NCI-H1694 treated with DMSO at 0.1 percent for 48 hours (cell line): ENCODE measurements at regions not wholly inside any gene's neighbourhood (a gene's known extent, or its start where the extent isn't known, plus 50 kb on each side); places are given as distances from the start of the nearest gene placed in this dataset.
"Not testable (repeated sequence)": the region's sequence is repeated elsewhere in the genome, so short reads cannot be mapped to it uniquely, and the experiment has no call there.

Source experiments
- DNase-seq: peaks from one replicate; lab custom pipeline; 2025; lab: John Stamatoyannopoulos, UW

DNA sequence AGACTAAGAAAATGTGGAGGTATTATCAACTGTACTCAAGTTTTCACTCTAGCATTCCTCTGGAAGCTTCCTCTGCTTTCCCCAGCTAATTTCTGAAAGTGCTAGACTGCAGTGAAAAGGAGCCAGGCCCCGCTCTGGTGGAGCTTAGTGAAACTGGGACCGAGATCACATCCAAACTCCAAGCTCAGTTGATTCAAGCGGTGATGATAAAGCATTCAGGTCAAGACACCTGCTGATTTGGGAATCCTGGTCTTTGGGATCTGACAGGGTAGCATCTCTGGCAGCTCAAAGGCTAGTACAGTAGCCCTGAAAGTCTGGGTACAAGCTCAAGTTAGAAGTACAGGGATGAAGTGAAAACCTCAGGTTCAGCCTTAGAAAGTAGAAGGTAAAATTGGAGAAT lies 120.2 kb upstream of the CRIM1 start:
- DNase-seq, result no peak

DNA sequence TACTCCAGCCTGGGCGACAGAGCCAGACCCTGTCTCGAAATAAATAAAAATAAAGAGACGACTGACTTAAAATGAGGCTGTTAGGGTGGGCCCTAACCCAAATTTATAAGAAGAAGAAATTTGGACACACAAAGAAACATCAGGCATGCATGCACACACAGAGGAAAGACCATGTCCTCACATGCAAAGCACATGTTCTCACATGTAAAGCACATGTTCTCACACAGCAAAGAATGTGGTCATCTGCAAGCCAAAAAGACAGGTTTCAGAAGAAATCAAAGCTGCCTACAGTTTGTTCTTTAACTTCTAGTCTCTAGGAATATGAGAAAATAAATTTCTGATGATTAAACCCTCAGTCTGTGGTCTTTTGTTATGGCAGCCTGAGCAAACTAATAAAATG lies 132.3 kb upstream of the CRIM1 start:
- DNase-seq, result no peak

DNA sequence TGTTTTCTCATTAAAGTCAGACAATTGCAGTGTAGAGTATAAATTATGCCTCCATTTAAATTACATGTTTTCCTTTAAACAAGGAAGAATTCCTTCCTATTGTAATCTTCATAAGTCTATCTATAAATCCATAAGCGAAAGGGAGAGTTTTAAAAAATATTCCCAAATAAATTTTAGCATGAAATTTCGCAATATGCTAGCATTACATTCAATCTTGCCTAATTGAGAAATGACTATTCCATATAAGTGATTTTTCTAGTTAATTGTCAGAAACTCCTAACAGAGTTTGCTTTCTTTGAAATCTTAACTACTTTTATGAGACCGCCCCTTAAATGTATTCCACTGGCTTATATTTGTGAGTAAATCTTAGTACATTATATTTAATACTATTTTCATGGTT lies 133.1 kb upstream of the CRIM1 start:
- no peak for DNase-seq

DNA sequence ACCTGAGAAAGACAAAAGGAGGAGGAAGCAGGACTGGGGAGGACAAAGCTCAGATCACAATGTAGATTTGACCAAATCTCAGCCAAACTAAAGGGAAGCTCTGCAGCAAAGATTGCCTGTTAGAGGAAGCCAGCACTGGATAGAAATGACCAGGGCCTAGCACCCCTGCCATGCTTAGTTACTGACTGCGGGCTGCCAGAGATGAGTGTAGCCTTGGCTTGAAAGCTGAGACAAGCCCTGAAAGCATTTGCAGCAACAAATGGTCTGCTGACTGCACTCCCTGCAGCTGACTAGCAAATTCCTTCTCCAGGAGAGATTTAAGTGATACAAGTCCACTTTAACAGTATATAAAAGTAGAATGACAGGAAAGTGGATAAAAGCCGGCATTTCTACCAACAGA lies 140.9 kb upstream of the CRIM1 start:
- DNase-seq, result no peak

DNA sequence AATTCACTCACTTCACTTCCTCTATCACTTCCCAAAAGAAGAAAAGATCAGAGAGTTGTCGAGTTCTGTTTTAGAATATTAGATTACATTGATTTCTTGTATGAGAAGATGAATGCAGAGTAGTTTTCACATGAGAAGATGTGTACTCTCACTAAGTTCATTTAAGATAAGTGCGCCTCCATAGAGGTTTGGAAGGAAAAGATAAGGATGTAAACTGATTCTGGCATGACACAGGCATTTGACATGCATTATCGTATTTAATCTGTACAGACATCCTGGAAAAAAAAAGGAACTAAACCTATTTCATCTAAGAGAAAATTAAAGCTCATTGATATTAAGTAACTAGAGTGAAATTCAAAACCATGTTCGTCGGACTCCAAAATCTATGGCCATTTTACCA lies 152.2 kb upstream of the CRIM1 start:
- DNase-seq, result no peak

DNA sequence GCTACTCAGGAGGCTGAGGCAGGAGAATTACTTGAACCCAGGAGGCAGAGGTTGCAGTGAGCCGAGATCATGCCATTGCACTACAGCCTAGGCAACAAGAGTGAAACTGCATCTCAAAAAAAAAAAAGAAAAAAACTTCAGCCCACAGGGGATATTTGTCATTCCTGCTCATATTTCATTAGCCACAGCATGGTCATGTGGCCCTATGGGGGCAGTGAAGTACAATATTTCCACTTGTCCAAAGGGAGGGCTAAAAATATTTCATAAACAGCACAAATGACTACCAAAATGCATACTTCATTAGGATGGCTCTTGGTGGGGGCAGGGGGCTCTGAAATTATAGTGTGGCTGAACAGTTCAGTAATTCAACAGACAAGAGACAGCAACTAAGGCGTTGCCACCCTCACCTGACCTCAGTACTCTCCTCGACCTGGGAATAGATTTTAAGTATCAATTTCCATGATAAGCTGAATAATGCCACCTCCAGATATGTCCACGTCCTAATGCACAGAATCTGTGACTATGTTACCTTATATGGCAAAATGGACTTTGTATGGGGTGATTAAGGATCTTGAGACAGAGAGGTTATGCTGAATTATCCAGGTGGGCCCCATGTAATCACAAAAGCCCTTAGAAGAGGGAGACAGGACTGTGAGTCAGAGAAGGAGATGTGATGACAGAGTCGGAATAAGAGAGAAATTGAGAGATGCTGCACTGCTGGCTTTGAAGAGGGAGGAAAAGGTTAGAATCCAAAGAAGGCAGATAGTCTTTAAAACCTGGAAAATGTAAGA lies 158.2 kb upstream of the CRIM1 start:
- no peak for DNase-seq

DNA sequence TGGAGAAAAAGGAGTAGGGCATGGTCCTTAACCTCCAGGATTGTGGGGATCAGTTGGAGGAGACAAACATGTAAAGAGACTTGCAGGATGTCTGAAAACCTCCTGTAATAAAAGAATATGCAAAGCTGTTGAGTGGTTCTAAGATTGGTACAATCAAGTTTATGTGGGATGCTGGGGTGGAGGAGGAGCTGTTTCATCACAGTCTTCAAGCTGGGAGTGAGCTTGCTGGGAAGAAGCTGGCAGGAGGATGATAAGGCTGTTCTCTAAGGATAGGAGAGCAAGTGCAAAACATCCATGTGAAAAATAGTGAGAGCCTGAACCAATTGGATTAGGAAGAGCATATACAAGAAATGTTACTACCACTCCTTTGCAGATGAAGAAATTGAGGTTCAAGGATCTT lies 161.9 kb upstream of the CRIM1 start:
- no peak for DNase-seq

DNA sequence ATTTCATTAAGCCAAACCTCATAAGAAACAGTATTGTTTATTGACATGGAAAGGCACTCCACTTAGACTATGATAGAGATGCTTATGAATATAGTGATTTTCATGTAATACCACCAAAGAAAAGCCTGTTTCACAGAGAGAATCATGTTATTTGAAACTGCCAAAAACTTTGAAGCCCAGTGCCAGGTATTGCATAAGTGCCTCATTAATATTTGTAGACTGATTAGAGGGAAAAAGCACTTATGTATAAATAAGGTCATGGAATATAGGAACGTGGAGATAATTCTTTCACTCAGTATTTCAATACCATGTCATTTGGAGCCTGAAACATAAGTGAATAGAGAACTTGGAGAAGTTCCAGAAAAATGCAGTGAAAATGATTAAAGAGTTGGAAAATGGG lies 162.6 kb upstream of the CRIM1 start:
- DNase-seq, result no peak

DNA sequence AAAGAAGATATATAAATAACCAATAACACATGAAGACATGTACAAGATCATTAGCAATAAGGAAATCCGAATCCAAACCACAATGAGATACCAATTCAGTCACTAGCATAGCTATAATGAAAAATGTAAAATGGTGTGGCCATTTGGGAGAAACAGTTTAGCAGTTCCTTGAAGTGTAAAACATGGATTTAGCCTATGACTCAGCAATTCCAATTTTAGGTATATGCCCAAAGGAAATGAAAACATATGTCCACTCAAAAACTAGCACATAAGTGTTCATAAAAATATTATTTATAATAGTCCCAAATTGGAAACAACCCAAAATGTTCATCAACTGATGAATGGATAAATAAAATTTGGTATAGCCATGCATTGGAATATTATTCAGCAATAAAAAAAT lies 165.5 kb upstream of the CRIM1 start:
- no peak for DNase-seq

DNA sequence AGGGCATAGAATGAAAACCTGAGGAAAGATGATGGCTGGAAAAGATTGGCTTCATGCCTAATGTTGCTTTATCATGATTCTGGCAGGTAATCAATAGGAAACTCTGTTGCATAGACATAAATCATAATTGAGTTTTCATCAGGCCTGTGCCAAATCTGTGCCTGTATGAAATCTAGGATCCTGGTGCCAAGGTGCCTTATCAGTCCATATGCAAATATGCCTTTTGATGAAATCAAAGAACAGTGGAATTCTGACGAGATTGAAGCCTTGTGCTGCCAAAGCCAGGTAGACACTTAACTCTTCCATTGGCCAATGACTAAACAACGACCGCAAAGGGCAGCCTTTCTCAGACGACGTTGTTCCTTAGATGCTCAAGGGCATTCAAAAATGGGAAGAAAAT lies 170.0 kb upstream of the CRIM1 start:
- no peak for DNase-seq

DNA sequence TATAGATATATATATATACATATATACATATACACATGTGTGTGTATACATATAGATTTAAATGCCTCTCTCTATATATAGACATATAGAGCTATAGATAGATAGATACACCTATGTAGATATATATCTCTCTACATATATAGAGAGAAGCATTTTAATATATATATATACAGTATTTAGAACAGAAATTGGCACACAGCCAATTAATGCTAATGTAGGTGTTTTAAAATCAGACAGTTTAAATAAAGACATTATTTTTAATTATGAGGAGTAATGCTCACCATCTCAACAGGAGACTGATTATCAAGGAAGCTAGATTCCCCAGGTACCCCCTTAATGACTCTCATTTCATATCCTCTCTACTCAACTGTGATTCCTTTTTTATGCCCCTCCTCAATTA lies 170.7 kb upstream of the CRIM1 start:
- no peak for DNase-seq

DNA sequence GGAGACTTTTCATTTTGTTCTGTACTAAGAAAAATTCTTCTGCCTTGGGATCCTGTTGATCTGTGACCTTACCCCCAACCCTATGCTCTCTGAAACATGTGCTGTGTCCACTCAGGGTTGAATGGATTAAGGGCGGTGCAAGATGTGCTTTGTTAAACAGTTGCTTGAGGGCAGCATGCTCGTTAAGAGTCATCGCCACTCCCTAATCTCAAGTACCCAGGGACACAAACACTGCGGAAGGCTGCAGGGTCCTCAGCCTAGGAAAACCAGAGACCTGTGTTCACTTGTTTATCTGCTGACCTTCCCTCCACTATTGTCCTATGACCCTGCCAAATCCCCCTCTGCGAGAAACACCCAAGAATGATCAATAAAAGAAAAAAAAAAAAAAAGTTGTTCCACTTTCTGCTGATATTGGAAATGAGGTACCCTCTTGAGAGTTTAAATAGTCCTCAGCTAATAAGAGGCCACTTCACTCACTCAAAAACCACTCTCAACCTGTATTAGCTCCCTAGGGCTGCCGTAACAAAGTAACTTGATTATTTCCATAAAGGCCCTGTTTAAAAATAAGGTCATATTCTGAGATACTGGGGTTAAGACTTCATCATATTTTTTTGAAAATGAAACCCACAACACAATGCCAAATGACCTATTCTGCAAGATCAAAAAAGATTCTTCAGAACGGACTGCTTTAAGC lies 174.6 kb upstream of the CRIM1 start:
- DNase-seq, result not testable (repeated sequence)

DNA sequence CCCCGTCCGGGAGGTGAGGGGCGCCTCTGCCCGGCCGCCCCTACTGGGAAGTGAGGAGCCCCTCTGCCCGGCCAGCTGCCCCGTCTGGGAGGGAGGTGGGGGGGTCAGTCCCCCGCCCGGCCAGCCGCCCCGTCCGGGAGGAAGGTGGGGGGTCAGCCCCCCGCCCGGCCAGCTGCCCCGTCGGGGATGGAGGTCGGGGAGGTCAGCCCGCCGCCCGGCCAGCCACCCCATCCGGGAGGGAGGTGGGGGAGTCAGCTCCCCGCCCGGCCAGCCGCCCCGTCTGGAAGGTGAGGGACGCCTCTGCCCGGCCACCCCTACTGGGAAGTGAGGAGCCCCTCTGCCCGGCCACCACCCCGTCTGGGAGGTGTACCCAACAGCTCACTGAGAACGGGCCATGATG lies 175.3 kb upstream of the CRIM1 start:
- DNase-seq, result not testable (repeated sequence)

DNA sequence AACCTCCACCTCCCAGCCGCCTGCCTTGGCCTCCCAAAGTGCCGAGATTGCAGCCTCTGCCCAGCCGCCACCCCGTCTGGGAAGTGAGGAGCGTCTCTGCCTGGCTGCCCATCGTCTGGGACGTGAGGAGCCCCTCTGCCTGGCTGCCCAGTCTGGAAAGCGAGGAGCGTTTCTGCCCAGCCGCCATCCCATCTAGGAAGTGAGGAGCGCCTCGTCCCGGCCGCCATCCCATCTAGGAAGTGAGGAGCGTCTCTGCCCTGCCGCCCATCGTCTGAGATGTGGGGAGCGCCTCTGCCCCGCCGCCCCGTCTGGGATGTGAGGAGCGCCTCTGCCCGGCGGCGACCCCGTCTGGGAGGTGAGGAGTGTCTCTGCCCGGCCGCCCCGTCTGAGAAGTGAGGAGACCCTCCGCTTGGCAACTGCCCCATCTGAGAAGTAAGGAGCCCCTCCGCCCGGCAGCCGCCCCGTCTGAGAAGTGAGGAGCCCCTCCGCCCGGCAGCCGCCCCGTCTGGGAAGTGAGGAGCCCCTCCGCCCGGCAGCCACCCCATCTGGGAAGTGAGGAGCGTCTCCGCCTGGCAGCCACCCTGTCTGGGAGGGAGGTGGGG lies 175.8 kb upstream of the CRIM1 start:
- not testable (repeated sequence) for DNase-seq

DNA sequence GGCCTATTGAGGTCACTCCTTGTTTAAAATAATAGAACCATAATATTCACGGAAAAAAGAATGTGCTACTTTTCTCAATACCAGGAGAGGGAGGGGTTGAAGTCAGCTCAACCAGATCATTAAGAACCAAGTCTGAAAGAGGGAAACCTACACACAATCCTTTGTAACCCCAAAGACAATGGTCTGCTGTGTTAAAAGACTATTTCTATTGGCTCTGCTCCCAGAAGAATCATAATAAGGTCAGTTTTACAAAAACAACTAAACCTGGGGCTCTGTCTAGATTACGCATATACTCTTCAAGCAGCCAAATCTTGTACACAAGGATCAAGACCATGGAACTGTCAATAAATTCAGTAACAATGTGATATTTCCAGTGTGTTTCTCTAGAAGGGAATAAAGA lies 177.2 kb upstream of the CRIM1 start:
- no peak for DNase-seq

DNA sequence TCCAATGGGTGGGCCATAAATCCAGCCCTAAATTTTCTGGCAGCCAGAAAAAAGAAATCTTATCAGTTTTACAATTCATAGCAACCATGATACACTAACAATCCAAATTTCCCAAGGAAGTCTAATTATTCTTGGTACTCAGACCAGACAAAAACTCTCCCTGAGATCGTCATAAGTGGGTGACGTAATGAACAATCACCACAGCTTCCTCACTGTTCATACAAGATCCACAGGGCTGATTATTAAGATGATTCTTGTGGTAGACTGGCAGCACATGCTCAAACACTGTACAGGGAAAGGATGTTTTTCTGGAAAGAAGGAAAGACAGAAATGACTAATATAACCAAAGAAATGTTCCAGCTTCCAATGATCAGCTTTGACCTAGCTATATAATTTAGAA lies 178.3 kb upstream of the CRIM1 start:
- DNase-seq, result no peak

DNA sequence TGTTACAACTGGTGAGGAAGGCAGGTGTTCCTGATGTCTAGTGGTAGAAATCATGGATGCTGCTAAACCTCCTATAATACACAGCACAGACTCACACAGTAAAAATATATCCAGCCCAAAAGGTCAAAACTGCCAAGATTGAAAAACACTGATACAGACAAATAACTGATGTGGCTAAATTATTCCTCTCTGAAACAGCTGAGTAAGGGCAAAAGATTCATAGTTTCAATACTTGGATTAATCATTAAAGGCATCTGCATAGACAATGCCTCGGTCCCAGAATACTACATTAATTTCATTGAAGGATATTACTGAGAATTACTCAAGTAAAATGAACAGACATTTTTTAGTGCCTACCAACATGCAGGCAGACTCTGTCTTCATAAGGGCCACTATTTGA lies 180.7 kb upstream of the CRIM1 start:
- no peak for DNase-seq

DNA sequence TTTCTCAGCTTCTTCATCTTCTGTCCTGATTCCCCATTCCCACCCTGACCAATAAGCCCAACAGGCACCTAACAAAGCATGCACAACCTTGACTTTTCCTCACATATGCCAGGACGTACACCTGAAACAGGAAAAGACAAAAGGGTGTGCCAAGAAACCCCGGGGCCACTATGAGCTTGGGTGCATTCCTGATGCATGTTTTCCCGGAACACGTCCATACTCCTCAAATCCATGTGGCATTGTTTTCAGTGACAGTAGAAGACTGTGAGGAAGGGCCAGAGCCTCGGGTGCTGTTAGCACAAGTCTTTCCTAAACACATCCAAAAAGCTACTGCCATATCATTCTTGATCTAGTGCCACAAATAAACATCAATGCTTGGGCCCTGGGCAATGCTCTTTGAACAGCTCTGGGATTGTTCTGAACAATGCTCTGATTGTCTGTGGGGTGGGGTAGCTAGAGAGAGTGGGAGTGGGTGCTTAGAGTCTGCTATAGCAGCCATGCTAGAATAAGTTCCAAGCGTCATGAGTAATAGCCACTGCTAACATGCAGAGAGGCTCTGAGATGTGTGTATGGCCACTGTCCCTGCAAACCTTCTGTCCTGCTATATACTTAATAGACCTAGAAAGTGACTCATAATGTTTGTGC lies 181.7 kb upstream of the CRIM1 start:
- no peak for DNase-seq

DNA sequence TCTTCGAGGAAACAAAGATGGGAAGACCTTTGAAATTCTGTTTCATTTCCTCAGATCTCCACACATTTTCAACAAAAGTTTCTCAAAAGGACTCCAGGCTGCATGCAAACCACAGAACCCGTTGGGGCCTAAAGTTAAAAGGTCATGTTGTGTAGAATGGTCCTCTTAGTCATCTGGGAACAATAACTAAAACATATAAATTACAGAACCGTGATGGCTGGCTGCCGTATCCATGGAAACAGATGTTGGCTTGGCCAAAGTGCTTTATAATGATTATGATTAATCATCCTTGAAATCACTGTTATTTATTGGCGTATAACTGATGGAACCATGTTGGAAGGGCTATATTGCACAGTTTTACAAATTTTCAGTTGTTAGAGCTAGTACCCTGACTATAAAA lies 182.8 kb upstream of the CRIM1 start:
- DNase-seq, result no peak

DNA sequence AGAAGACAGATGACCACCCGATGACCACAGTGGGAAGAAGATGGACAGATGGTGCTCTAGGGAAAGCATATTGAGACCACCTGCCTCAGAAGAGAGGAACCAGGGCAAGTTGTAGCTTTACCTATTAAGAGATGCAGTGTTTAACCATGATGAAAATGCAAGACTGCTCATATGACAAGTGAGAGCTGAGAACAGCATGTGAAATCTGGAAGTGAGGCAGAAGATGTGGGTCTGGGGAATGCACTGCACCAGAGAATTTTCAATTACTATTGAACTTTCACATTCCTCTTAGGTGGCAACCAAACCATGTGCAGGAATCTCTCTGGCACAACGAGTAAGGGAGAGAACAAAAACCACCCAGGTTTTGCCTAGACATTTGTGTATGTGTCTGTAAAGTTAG lies 184.8 kb upstream of the CRIM1 start:
- no peak for DNase-seq

DNA sequence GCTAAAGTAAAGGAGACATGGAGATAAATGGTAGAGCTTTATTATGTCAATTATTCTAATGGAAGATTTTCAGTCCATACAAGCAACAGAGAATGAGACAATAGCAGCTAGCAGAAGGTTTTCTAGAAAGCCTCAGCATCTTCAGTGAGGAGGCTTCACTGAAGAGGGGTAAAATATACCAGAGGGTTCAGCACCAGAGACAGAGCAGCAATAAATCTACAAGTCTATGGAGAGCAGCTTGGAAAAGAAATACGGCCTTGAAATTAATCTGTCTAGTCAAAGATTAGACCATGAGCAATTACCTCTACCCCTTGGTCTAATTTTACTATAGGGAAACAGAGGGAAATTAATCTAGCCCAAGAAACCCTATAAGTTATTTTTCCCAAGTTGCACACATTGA lies 185.7 kb upstream of the CRIM1 start:
- DNase-seq, result no peak

DNA sequence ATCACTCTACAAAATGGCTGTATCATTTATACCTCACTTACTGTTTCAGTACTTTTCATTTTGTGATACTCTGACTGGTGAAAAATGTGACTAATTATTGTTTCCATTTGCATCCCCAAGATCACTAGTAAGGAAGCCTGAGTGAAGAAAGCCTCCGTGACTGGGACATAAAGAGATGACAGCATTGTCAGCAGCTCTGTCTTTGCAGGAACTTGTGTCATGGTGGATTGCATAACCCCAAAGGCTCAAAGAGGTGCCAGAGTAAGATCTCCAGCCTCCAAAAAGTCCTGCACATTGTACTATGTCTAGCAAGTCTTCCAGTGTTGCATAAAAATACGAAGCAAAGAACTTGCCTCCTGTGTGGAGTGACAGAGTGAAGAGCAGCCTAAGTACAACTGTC lies 187.5 kb upstream of the CRIM1 start:
- no peak for DNase-seq

DNA sequence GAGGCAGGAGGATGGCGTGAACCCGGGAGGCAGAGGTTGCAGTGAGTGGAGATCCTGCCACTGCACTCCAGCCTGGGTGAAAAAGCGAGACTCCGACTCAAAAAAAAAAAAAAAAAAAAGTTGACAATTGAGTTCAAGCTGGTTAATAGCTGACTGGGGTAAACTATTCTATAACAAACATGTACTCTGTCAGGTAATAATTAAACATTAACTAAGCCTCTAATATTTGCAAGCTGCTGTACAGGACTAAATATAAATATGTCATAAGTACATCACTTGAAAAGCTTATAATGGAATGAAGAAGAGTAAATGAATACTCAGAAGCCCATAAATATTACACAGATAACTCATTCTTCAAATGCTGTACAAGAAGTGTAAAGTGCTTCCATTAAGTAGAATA lies 190.4 kb upstream of the CRIM1 start:
- no peak for DNase-seq
